SIG-M5 treated with dmso at 0.1 percent for 504 hours (cell line): ENCODE measurements at regions not wholly inside any gene's neighbourhood (a gene's known extent, or its start where the extent isn't known, plus 50 kb on each side); places are given as distances from the start of the nearest gene placed in this dataset.
"Not testable (repeated sequence)": the region's sequence is repeated elsewhere in the genome, so short reads cannot be mapped to it uniquely, and the experiment has no call there.

ENCODE experiments used
- DNase-seq: peaks from one replicate; lab custom pipeline; 2025; ENCODE audit not compliant: unreplicated experiment; lab: John Stamatoyannopoulos, UW

- DNase-seq = peak; percentile 45
Measured at GRCh38 chr14:105944632-105945610, 418.5 kb downstream of the TMEM121 start.

GRCh38 chr14:105945896-105946295 is 419.5 kb downstream of the TMEM121 start:
- DNase-seq = peak; percentile 5

DNA sequence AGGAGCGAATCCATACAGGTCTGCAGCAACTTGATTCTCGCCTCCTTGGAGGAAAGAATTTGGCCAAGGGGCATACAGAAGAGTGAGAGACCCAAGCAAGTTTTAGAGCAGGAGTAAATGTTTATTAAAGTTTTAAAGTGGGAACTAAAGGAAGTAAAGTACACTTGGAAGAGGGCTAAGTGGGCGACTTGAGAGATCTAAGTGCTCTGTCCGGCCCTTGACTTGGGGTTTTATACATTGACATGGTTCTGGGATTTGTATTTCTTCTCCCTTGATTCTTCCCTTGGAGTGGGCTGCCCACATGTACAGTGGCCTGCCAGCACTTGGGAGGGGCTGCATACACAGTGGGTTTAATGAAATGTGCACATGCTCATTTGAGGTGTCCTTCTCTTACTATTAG is 421.2 kb downstream of the TMEM121 start:
- DNase-seq = no peak

DNA sequence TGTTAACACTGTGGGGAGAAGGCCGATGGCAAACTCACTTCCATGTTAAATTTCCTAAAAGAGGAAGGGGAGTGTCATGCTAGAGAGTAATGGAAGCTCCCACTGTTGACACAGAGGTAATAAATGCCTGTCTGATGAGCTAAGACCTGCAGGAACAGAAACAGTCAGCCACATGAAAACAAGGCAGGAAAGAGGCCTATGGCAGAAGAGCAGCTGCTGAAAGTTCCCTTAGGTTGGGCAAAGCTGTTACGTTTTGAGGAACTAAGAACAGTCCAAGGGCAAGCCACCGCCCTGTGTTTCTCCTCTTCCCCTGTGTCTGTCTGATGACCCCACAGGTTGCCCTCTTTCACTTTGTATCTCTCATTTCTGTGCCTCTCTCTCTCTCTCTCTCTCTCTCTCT is 422.6 kb downstream of the TMEM121 start:
- DNase-seq = peak; percentile 40

- DNase-seq = not testable (repeated sequence)
Measured at GRCh38 chr14:105950364-105950892, 424.0 kb downstream of the TMEM121 start.

- no peak for DNase-seq
Measured at GRCh38 chr14:105951399-105951798, 425.0 kb downstream of the TMEM121 start.

GRCh38 chr14:105952222-105952621 is 425.8 kb downstream of the TMEM121 start:
- DNase-seq = no peak

GRCh38 chr14:105952826-105953225 is 426.4 kb downstream of the TMEM121 start:
- DNase-seq = no peak

DNA sequence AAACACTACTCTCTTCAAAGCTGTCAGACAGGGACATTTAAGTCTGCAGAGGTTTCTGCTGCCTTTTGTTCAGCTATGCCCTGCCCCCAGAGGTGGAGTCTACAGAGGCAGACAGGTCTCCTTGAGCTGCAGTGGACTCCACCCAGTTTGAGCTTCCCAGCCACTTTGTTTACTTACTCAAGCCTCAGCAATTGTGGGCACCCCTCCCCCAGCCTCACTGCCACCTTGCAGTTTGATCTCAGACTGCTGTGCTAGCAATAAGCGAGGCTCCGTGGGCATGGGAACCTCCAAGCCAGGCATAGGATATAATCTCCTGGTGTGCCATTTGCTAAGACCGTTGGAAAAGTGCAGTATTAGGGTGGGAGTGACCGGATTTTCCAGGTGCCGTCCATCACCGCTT is 435.2 kb downstream of the TMEM121 start:
- not testable (repeated sequence) for DNase-seq

DNA sequence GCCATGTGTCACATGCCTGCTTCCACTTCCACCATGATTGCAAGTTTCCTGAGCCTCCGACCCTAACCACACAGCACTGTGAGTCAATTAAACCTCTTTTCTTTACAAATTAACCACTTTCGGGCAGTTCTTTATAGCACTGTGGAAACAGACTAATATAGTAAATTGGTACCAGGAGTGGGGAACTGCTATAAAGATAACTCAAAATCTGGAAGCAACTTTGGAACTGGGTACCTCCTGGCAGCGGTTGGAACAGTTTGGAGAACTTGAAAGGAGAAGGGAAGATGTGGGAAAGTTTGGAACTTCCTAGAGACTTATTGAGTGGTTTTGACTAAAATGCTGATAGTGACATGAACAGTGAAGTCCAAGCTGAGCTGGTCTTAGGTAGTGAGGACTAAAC is 436.1 kb downstream of the TMEM121 start:
- no peak for DNase-seq

DNA sequence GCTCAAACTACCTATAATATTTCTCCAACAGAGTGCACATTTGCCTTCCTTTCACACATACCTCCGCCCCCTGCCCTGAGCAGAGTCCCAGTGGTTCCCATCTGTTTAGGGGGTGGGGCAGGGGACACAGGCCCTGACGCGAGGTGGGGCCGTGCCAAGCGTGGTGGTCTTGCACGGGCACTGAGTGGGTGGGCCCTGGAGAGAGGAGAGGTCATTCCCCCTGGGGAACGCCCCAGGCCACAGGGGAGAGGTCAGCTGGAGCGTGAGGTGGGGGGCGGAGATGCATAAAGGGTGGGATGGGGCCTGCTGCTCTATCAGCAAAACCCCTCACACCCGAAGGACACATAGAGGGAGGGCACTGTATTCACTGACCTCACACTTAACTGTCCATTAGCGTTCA is 441.9 kb downstream of the TMEM121 start:
- no peak for DNase-seq

GRCh38 chr14:105969026-105969425 is 442.6 kb downstream of the TMEM121 start:
- DNase-seq = not testable (repeated sequence)

- not testable (repeated sequence) for DNase-seq
Measured at GRCh38 chr14:105970821-105971220, 444.4 kb downstream of the TMEM121 start.

DNA sequence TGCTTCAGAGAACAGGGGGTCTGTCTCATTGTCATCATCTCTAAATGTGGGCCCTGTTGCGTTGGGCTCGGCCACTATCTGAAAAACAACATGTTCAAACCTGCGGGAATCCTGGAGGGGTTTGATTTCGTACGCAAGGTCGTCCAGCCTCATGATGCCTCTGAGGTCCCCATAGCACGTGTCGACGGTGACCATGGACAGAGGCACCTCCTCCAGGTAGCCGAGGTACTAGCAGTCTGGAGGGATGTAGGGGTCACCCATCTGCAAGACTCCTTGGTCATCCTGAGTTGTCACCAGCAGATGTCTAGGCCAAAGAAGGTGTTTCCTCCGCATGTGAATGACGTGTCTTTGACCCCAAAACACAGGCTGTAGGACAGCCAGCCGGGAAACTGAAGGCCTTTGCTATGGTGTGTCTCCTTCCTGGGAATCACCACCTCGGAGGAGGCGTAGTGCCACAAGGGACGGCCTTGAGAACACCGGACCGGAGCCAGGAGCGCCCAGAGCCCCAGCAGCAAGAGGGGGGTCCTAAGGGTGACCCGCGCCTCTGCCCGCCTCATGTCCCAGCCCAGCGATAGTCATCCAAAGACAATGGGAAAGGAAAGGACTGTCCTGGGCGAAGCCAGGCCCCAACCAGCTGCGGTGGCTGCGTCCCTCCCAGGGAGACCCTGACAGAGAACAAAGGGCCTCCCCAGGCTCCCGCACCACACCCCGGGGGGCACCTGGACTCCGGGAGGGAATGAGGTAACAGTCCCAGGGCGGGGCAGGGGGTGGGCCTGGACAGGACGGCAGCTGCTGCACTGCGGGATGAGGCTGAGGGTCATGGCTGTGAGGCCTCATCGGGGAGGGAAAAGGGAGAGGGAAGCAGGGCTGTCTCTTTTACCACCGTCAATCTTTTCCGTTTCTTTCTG is 445.5 kb downstream of the TMEM121 start:
- no peak for DNase-seq

DNA sequence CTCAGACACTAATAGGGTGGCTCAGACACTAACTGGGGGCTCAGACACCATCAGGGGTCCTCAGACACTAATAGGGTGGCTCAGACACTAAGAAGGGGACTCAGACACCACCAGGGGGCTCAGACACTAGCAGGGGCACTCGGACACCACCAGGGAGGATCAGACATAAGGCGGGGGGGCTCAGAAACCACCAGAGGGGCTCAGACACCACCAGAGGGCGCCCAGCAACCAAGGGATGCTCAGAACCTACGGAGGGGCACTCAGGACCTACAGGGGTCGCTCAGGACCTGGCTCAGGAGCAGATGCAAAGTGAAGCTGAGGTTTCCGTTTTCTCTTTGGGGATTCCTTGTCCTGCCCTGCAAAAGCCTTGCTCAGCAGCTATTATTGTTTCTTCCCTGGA is 448.5 kb downstream of the TMEM121 start:
- DNase-seq = peak; percentile 23

DNA sequence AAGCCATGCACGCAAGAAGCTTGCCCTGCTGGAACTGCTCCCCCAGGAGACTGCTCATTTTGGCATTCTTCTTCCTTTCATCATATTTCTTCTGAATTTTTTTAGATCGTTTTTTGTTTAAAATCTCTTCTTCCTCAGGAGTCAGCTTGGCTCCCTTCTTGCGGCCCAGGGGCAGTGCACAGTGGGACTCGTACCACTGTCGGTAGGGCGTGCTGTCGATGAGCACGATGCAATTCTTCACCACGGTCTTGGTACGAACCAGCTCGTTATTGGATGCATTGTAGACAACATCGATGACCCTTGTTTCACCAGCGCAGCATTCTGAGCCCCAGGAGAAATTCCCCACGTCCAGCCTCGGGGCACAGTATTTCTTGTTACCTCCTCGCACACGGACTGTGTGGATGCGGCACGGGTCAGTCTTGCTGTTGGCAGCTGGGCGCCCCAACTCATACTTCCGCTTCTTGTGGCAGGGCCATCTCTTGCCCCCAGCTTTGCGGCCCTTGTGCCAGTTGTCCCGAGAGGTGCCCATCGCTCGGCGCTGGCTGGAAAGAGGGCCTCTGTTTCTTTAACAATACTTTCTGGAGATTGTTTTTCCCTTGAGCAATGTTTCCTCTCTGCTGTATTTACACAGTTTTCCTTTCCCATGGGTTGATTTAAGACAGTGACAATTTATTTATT is 452.4 kb downstream of the TMEM121 start:
- no peak for DNase-seq

- no peak for DNase-seq
Measured at GRCh38 chr14:105979446-105979845, 453.1 kb downstream of the TMEM121 start.

DNA sequence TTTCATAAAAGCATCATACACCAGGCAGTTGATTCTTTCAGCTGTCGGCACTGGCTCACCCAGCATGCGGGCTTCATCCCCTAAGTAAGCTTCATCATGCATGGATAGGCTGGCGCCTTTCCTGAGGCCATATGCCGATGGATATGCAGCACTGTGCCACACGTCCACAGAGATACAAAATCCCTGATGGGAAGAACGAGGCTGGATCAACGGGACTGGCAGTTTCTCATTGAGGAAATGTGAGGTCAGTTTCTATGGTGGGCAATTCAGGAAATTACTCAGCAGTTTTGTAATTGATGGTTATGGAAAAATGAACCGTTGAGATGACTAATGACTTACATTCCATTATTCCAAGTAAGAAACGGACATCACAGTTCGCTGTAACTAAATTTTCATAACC is 453.8 kb downstream of the TMEM121 start:
- no peak for DNase-seq

GRCh38 chr14:105981517-105982302 is 455.3 kb downstream of the TMEM121 start:
- not testable (repeated sequence) for DNase-seq

GRCh38 chr14:105982664-105983063 is 456.3 kb downstream of the TMEM121 start:
- no peak for DNase-seq
